Hepatic stellate cell (primary cell): ENCODE measurements at regions not wholly inside any gene's neighbourhood (a gene's known extent, or its start where the extent isn't known, plus 50 kb on each side); places are given as distances from the start of the nearest gene placed in this dataset.

Source experiments
- DNase-seq: peaks from one replicate; pipeline ENCODE4 v3.0.0; 2011; ENCODE audit warnings: low spot score

DNA sequence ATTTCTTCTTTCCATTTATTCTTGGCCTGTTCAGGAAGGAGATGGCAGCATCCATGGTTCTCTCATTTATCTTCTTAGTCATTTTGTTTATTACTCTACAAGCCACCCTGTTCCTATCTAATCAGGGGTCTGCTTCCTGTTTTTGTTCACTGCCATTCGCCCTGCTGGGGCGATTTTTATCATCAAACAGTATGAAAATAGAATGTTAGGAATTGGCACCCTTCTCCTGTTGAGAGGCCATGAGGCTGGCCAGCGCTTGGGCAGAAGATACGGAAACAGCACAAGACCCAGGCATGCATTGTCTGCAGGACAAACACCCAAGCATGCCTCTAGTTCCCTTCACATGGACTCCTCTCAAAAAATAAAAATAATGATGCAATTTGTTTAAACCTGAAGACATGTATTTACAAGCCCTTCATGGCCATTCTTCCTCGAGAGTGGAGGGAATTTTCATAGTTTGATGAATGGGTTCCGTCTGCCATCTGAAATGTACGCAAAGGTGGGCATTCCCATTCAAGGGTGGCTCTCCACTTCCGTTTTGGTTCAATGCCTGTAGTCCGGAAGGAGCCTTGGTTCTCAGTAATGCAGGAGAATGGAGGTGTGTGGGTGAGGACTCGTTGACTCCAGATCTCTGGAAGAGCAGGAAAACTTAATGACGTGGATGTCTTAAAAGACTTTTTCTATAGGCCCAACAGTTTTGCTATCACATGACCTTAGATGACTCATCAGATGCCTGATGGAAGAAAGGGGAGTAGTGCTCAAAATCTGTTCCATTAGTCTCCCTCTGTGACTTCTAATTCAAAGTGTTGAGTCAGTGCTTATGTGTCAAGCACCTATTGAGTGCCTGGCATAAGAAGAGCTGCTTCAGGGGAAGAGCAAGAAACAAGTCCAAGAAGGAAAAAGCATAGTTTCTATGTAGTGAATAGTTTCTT, 252.4 kb upstream of the TBX3 start:
- no peak for DNase-seq

DNA sequence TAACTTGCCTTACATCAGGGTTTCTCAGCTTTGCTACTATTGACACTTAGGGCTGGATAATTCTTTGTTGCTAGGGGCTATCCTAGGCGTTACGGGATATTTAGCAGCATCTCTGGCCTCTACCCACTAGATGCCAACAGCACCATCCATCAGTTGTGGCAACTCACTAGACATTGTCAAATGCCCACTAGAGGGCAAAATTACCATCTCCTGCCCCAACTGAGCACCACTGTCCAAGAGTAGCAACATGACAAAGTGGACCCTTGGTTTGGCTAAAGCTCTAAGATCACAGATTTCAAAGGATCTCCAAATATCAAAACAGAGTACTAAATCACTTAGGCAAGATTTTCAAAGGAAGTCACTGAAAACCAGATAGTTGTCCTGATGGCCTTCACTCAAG, 251.7 kb upstream of the TBX3 start:
- no peak for DNase-seq

DNA sequence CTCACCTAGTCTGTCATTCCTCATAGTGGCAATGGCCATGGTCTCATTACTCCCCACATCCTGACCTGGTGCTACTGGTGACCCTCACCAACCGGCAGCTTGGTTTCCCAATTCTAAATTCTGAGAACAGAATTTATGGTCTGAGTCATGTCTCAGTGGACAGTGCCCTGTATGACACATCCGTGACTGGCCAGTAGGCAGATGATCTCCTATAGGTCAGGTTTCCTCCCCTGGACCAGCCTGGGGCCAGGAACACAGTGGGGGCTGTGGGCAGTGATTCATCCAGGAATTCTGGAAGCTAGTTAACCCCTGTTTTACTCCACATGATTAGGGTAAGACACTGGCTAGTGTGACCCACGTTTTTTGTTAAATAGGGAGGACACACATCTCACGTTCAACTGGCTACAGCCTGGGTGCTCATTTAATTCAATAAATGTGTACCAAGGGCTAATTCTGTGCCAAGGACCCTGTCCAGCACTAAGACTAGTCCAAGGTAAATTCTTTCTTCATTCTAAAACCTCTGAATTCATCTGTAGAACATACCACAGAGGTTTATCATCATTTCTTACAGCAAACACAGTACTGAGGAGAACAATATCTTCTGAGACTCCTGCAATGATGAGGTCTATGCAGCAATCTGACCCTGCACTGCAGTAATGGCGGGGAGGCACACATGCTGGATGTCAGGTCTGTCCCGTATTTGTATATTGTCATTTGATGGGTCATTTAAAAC, 249.6 kb upstream of the TBX3 start:
- DNase-seq = peak; percentile 69

DNA sequence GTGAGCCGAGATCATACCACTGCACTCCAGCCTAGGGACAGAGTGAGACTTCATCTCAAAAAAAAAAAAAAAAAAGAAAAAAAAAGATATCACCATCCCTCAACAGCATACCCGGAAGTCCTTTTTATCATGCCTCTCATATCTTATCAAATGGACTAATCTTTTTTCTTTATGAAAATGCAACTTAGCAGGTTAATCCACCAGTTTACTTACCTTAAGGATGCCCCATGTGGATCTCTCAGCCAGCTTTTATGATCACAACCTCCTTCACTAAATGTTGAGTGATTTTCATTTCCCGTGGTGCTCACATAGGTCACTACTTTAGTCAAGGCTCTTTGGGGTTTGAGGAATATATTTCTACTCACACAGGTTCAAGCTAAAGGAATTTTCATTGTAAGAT, 248.8 kb upstream of the TBX3 start:
- DNase-seq = no peak

- DNase-seq = no peak
Observed at GRCh38 chr12:114931025-114931424, 247.1 kb upstream of the TBX3 start.

DNA sequence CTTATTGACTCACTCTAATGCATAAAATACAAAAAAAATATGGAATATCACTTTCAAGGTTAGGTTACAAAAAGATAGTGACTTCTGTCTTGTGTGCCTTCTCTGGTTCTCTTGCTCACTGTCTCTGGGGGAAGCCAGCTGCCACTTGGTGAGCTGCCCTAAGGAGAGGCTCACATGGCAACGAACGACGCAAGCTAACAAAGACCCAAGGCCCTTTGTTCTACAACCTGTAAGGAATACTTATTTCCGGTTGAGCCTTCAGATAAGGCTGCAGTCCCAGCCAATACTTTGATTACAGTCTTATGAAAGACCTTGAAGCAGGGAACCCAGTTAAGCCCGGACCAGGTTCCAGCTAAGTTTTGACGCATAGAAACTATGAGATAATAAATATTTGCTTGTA, 242.4 kb upstream of the TBX3 start:
- DNase-seq = no peak

DNA sequence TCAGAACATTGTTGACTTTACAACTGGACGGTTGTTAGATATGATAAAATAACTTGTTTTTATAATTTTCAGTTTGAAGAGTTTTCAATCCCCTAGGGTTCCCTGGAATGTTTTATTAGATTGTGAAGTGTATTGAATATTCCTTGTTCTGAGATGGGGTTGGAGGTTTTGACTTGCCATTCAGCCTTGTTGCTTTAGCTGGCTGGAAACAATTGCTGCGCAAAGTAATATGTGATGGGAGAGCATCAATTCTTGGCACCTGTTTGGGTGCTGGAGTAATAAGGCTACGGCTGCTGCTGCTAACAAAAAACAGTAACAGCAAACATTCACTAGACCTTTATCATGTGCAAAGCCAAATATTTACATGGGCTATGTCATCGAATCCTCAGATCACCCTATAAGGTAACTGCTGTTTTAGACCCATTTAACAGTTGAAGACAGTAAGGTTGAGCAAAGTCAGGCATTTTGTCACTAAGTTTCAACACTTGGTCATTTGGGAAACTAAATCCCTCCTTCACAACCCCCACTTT, 241.0 kb upstream of the TBX3 start:
- no peak for DNase-seq

GRCh38 chr12:114921781-114922180, 237.8 kb upstream of the TBX3 start:
- no peak for DNase-seq

DNA sequence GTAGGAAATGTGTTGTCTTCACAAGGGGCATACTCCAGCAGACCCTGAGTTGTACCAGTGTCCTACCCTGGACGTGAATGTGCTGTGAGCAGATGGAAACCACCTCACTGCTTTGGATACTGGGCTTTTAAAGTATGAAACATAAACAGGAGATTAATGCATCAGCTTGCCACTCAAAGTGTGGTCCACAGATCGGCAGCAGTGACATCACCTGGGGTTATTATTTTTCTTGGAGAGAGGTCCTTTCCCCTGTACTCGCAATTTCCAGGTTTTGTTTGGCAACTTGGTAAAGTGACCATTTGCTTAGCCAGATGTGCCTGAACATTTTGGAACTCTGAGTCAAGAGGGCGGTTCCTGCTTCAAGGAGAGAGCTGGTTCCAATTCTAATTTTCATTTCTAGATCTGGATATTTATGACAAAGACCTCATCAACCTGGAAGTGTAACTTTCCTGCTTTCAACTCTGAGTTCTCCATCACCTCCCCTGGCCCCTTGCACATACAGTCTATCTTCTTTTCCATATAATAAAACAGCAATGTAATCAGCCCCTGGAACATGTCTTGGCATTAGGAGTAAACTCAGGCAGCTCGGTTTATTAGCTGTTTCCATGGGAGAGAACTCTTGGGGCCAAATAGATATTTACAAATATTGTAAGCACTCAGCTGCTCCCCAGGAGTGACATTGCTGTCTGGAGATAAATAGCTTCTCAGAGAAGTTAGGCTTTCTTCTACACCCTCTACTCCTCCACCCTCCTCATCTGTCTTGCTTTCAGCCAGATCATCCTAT, 237.0 kb upstream of the TBX3 start:
- DNase-seq = no peak

GRCh38 chr12:114919479-114919878, 235.5 kb upstream of the TBX3 start:
- no peak for DNase-seq

DNA sequence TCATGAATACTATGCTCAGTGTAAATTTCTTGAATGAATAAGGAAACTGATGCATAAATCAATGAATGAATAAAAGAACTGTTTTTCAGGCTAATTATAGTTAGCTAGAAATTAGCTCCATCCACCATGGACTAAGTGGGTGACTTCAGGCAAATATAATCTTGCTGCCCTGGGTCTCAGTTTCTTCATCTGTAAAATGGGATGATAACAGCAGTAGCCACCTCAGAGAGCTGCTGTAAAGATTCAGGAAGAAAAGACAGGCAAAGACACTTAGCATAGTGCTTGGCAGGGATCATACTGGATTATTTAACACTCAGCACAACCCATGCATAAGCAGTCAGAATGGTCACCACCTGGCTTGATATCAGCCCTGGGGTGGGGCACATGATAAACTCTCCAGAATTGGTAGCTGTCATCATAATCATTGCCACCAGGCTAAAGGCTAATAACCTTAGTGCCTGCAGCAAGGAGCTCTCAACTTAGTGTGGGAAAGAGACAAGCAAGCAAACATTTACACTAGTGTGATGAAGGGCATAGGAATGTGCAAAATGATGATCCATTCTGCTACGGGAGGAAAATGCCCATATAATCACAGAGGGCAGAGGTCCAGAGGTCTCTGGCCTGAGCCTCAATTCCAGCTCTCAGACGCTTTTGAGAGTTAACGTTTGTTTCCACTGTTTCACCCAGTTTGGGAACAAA, 234.7 kb upstream of the TBX3 start:
- peak; percentile 12 for DNase-seq

DNA sequence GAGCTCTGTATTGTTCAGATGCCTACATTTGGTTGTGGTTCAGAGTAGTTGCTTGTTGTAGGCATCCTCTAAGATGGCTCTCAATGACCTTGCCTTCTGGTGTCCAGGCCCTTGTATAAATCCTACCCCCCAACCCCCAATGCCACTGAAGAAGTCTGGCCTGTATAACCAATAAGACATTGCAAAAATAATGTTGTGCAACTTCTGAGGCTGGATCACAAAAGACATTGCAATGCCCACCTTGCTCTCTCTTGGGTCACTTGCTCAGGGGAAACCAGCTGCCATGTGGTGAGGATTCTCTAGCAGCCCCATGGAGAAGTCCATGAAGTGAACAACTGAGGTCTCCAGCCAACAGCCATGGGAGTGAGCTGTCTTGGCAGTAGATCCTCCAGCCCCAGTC, 234.0 kb upstream of the TBX3 start:
- no peak for DNase-seq

GRCh38 chr12:114917307-114917706, 233.3 kb upstream of the TBX3 start:
- no peak for DNase-seq

DNA sequence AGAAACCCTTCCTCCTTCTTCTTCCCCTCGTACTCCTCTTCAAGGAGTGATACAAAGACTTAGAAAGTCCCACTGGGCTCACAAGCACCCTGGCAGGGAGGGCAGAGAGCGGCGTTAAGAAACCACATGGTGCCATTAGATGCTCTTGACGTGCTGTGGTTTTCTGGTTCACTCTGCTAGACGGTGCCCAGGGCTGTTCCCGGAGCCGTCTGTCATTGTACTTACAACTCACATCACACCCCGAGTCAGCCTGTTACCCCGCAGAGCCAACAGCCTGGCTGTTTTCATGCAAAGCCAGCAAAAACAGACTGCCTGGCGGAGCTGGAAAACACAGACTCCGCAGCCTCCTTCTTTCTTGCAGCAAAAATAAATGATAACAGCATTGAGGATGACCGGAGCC, 232.6 kb upstream of the TBX3 start:
- no peak for DNase-seq

DNA sequence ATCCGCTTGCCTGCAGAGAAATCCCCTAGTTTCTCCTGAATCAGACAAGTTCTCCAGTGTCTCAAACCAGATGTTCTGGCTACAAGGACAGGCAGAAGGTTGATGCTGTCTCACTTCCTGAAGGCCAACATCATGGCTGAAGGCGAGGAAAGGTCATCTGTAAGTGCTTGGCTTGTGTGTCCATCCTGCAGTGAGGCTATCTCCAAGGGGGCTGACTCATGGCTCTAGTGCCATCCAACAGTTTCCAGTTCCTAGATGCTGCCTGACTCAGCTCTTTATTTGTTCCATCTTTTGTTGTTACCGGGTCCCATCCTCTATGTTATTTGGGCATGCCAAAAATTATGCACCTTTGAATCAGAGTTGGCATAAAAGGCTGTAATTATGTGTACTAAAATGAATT, 232.1 kb upstream of the TBX3 start:
- DNase-seq = no peak

- DNase-seq = no peak
Observed at GRCh38 chr12:114913871-114914801, 230.2 kb upstream of the TBX3 start.

DNA sequence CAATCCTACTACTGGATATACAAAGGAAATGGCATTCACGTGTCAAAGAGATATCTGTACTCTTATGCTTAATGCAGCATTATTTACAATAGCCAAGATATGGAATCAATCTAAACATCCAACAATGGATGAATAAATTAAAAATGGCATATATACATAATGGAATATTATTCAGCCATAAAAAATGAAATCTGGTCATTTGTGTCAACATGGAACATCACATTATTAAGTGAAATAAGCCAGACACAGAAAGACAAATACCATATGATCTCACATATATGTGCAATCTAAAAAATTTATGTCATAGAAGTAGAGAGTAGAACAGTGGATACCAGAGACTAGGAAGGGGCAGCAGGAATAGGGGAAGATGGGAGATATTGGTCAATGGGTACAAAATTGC, 228.8 kb upstream of the TBX3 start:
- no peak for DNase-seq

DNA sequence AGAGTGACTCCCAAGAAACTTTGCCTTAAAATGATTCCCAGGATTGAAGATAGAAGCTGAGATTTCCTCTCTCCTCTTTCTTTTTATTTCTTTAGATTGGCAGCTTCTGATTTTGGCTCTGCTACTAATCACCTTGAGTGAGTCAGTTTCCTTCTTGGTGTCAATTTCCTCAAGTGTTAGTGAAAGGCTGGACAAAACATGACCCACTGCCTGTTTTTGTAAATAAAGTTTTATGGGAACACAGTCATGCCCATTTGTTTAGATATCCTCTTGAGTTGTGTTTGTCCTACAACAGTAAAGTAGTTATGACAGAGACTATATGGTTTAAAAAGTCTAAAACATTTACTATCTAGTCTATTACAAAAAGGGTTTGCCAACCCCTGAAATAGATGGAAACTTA, 227.2 kb upstream of the TBX3 start:
- DNase-seq = no peak

DNA sequence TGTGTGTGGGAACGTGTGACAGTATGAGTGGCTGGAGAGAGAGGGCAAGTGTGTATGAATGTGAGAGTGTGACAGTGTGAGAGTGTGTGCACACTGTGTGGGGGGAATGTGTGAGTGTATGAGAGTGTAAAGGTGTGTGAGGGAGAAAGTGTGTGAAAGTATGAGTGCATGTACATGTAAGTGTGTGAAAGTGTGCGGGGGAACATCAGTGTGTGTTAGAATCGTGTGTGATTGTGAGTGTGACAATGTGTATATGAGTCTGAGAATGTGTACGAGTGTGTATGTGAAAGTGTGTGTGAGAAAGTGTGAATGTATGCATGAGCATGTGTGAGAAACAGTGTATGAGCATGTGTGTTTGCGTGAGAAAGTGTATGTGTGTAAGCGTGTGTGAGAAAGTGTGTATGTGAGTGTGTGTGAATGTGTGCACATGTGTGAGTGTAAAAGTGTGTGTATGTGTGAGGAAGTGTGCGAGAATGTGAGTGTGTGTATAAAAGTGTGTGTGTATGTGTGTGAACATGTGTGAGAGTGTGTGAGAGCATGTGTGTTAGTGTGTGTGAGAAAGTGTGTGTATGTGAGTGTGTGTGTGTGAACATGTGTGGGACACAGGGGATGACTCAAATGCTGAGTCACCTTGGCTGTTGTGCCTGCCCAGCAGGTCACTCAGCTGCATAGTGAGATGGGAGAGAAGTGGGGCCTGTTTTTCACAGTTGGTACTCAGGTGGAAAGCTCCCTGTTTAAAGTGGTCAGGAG, 220.5 kb upstream of the TBX3 start:
- no peak for DNase-seq
